GM12872 (cell line): ENCODE measurements at regions not wholly inside any gene's neighbourhood (a gene's known extent, or its start where the extent isn't known, plus 50 kb on each side); places are given as distances from the start of the nearest gene placed in this dataset.

ENCODE experiments used
- CTCF ChIP-seq: IDR thresholded peaks from 3 replicates; pipeline ENCODE4 v1.5.1; 2011; ENCODE audit warnings: low read depth, mild to moderate bottlenecking, low read length, moderate library complexity; ENCODE audit not compliant: insufficient read depth

GRCh38 chr6:130577178-130577919 lies 211.5 kb downstream of the TMEM200A start:
- no peak for TF ChIP-seq CTCF

GRCh38 chr6:130578713-130579112 lies 212.9 kb downstream of the TMEM200A start:
- TF ChIP-seq CTCF, result no peak

GRCh38 chr6:130583268-130583667 lies 217.5 kb downstream of the TMEM200A start:
- no peak for TF ChIP-seq CTCF

GRCh38 chr6:130585587-130585986 lies 219.8 kb downstream of the TMEM200A start:
- no peak for TF ChIP-seq CTCF

GRCh38 chr6:130587778-130588520 lies 222.1 kb downstream of the TMEM200A start:
- TF ChIP-seq CTCF, result no peak

- TF ChIP-seq CTCF, result no peak
Measured at GRCh38 chr6:130593200-130593599, 227.4 kb downstream of the TMEM200A start.

GRCh38 chr6:130593948-130594347 lies 228.1 kb downstream of the TMEM200A start:
- no peak for TF ChIP-seq CTCF
